MM.1S (cell line): ENCODE measurements at regions not wholly inside any gene's neighbourhood (a gene's known extent, or its start where the extent isn't known, plus 50 kb on each side); places are given as distances from the start of the nearest gene placed in this dataset.

Experiments used
- DNase-seq: peaks from one replicate; pipeline ENCODE4 v3.0.0-alpha.2; 2015
- H2AFZ ChIP-seq: fragments of 300-600 bp; sonication (generic); 2 replicates; pipeline ENCODE4 v1.6.0; 2016; ENCODE audit warnings: antibody characterized with exemption, low read length
- H3F3A ChIP-seq: fragments of 300-600 bp; sonication (generic); 2 replicates; pipeline ENCODE4 v1.6.1; 2016; ENCODE audit warnings: mild to moderate bottlenecking, antibody characterized with exemption, low read length, moderate library complexity, mixed read lengths; ENCODE audit not compliant: insufficient read depth
- H3K27ac ChIP-seq: fragments of 300-600 bp; sonication (generic); 2 replicates; pipeline ENCODE4 v1.5.1; 2016; ENCODE audit warnings: mild to moderate bottlenecking, low read length
- H3K27me3 ChIP-seq: fragments of 300-600 bp; sonication (generic); replicated peaks from 2 replicates; pipeline ENCODE4 v1.6.0; 2016; ENCODE audit warnings: low read length; ENCODE audit not compliant: insufficient read depth
- H3K36me3 ChIP-seq: fragments of 300-600 bp; sonication (generic); replicated peaks from 2 replicates; pipeline ENCODE4 v1.6.1; 2016; ENCODE audit warnings: mild to moderate bottlenecking, low read length, mixed read lengths; ENCODE audit not compliant: insufficient read depth
- H3K4me1 ChIP-seq: fragments of 300-600 bp; sonication (generic); 2 replicates; pipeline ENCODE4 v1.6.1; 2016; ENCODE audit warnings: low read length, mixed read lengths
- H3K4me2 ChIP-seq: fragments of 300-600 bp; sonication (generic); 2 replicates; pipeline ENCODE4 v1.6.0; 2016; ENCODE audit warnings: low read depth, low read length
- H3K4me3 ChIP-seq: fragments of 300-600 bp; sonication (generic); 2 replicates; pipeline ENCODE4 v1.5.1; 2016; ENCODE audit warnings: low read length, mixed read lengths
- H3K79me2 ChIP-seq: fragments of 300-600 bp; sonication (generic); 2 replicates; pipeline ENCODE4 v1.6.1; 2016; ENCODE audit warnings: mixed run types, low read length, mixed read lengths
- H3K9ac ChIP-seq: fragments of 300-600 bp; sonication (generic); 2 replicates; pipeline ENCODE4 v1.6.1; 2016; ENCODE audit warnings: low read length, mixed read lengths
- H3K9me2 ChIP-seq: fragments of 300-600 bp; sonication (generic); replicated peaks from 2 replicates; pipeline ENCODE4 v1.6.1; 2016; ENCODE audit warnings: mild to moderate bottlenecking, low read length, mixed read lengths; ENCODE audit not compliant: insufficient read depth
- H3K9me3 ChIP-seq: fragments of 300-600 bp; sonication (generic); replicated peaks from 2 replicates; pipeline ENCODE4 v1.6.1; 2016; ENCODE audit warnings: mild to moderate bottlenecking, low read length, mixed read lengths; ENCODE audit not compliant: insufficient read depth
- H4K20me1 ChIP-seq: fragments of 300-600 bp; sonication (generic); 2 replicates; pipeline ENCODE4 v1.6.1; 2016; ENCODE audit warnings: mild to moderate bottlenecking, low read length, moderate library complexity, mixed read lengths; ENCODE audit not compliant: insufficient read depth
- EZH2 ChIP-seq: fragments of 300-600 bp; sonication (generic); optimal IDR thresholded peaks from 2 replicates; pipeline ENCODE3; 2017; ENCODE audit warnings: low read depth, mild to moderate bottlenecking, antibody characterized with exemption, low read length, mixed read lengths
- EZH2phosphoT487 ChIP-seq: fragments of 300-600 bp; sonication (generic); IDR thresholded peaks from 2 replicates; pipeline ENCODE4 v1.6.1; 2018; ENCODE audit warnings: antibody characterized with exemption, low read length
- TF ChIP-seq, protein P1 (sequence below): fragments of 300-600 bp; sonication (generic); IDR thresholded peaks from 2 replicates; pipeline ENCODE4 v1.5.1; 2016; ENCODE audit warnings: antibody characterized with exemption, low read length, mixed read lengths

GRCh38 chr13:107447591-107447990, 767.7 kb downstream of the LIG4 start:
- Histone ChIP-seq H3K9me3 (no peaks in the 10 kb centered on the region), H3K27ac (no peak overlapping the region), H3K27me3 (no peaks in the 10 kb centered on the region), H3K4me1 (no peaks in the 10 kb centered on the region), H3K4me3 (no peak overlapping the region), H2AFZ (no peak overlapping the region), H3K9ac (no peak overlapping the region), H3K4me2 (no peak overlapping the region), H3F3A (no peaks in the 10 kb centered on the region), H3K36me3 (no peaks in the 10 kb centered on the region), H3K9me2 (no peaks in the 10 kb centered on the region), H3K79me2 (no peaks in the 10 kb centered on the region), H4K20me1 (no peaks in the 10 kb centered on the region)
- DNase-seq = no peak
- TF ChIP-seq EZH2 = no peak
- TF ChIP-seq, protein P1, sequence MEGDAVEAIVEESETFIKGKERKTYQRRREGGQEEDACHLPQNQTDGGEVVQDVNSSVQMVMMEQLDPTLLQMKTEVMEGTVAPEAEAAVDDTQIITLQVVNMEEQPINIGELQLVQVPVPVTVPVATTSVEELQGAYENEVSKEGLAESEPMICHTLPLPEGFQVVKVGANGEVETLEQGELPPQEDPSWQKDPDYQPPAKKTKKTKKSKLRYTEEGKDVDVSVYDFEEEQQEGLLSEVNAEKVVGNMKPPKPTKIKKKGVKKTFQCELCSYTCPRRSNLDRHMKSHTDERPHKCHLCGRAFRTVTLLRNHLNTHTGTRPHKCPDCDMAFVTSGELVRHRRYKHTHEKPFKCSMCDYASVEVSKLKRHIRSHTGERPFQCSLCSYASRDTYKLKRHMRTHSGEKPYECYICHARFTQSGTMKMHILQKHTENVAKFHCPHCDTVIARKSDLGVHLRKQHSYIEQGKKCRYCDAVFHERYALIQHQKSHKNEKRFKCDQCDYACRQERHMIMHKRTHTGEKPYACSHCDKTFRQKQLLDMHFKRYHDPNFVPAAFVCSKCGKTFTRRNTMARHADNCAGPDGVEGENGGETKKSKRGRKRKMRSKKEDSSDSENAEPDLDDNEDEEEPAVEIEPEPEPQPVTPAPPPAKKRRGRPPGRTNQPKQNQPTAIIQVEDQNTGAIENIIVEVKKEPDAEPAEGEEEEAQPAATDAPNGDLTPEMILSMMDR = no peak
- no peak for TF ChIP-seq EZH2phosphoT487

GRCh38 chr13:107441279-107441678, 774.1 kb downstream of the LIG4 start:
- no peak for DNase-seq
- Histone ChIP-seq H3K4me3 (no peak overlapping the region), H4K20me1 (no peaks in the 10 kb centered on the region), H3K9me3 (no peaks in the 10 kb centered on the region), H3K4me2 (no peak overlapping the region), H3K9ac (no peak overlapping the region), H3K4me1 (no peaks in the 10 kb centered on the region), H3K36me3 (no peaks in the 10 kb centered on the region), H3K27me3 (no peaks in the 10 kb centered on the region), H3K9me2 (no peaks in the 10 kb centered on the region), H2AFZ (no peak overlapping the region), H3K27ac (no peak overlapping the region), H3F3A (no peaks in the 10 kb centered on the region), H3K79me2 (no peaks in the 10 kb centered on the region)
- no peak for TF ChIP-seq EZH2phosphoT487
- TF ChIP-seq EZH2 = no peak
- TF ChIP-seq, protein P1 = no peak

- Histone ChIP-seq H3K9me3 (no peaks in the 10 kb centered on the region), H3K79me2 (no peaks in the 10 kb centered on the region), H4K20me1 (no peaks in the 10 kb centered on the region), H3K9me2 (no peaks in the 10 kb centered on the region), H3K27ac (no peak overlapping the region), H3K9ac (no peak overlapping the region), H3K4me2 (no peak overlapping the region), H2AFZ (no peak overlapping the region), H3K4me3 (no peak overlapping the region), H3K27me3 (no peaks in the 10 kb centered on the region), H3K36me3 (no peaks in the 10 kb centered on the region), H3F3A (no peaks in the 10 kb centered on the region), H3K4me1 (no peaks in the 10 kb centered on the region)
- no peak for TF ChIP-seq EZH2
- TF ChIP-seq, protein P1 = no peak
- no peak for TF ChIP-seq EZH2phosphoT487
- no peak for DNase-seq
Measured at GRCh38 chr13:107438251-107438650, 777.1 kb downstream of the LIG4 start.
